ENCODE measurements at regions not wholly inside any gene's neighbourhood (a gene's known extent, or its start where the extent isn't known, plus 50 kb on each side); places are given as distances from the start of the nearest gene placed in this dataset.

GRCh38 chr2:138319616-138320015 lies 182.0 kb upstream of the SPOPL start:
- no peak for DNase-seq
- no peak overlapping the region for H3K4me3 ChIP-seq
- H3K36me3 ChIP-seq, result no peaks in the 10 kb centered on the region
- H3K9me3 ChIP-seq, result no peaks in the 10 kb centered on the region
- H3K4me1 ChIP-seq, result no peaks in the 10 kb centered on the region
- H3K27ac ChIP-seq, result no peak overlapping the region
- TF ChIP-seq POLR2A (IDR thresholded peaks at IDR 0.05) (no peak), CTCF (IDR thresholded peaks at IDR 0.05) (no peak)
- no peaks in the 10 kb centered on the region for H3K27me3 ChIP-seq

- Histone ChIP-seq H3K27me3 (no peaks in the 10 kb centered on the region), H3K4me1 (no peaks in the 10 kb centered on the region), H3K27ac (no peak overlapping the region), H3K36me3 (no peaks in the 10 kb centered on the region), H3K9me3 (no peaks in the 10 kb centered on the region), H3K4me3 (no peak overlapping the region)
- no peak for DNase-seq
- TF ChIP-seq POLR2A (IDR thresholded peaks at IDR 0.05), result no peak
- no peak for TF ChIP-seq CTCF (IDR thresholded peaks at IDR 0.05)
Observed at GRCh38 chr2:138321458-138321857, 180.1 kb upstream of the SPOPL start.

- DNase-seq, result no peak
- H3K36me3 ChIP-seq, result no peaks in the 10 kb centered on the region
- H3K4me1 ChIP-seq, result no peaks in the 10 kb centered on the region
- H3K27ac ChIP-seq, result no peak overlapping the region
- H3K27me3 ChIP-seq, result no peaks in the 10 kb centered on the region
- no peak overlapping the region for H3K4me3 ChIP-seq
- TF ChIP-seq CTCF (IDR thresholded peaks at IDR 0.05) (no peak), POLR2A (IDR thresholded peaks at IDR 0.05) (no peak)
- H3K9me3 ChIP-seq, result no peaks in the 10 kb centered on the region
Observed at GRCh38 chr2:138323382-138324067, 178.0 kb upstream of the SPOPL start.

- no peaks in the 10 kb centered on the region for H3K27me3 ChIP-seq
- H3K36me3 ChIP-seq, result no peaks in the 10 kb centered on the region
- TF ChIP-seq CTCF (IDR thresholded peaks at IDR 0.05), result no peak
- H3K4me1 ChIP-seq, result no peaks in the 10 kb centered on the region
- DNase-seq, result no peak
- no peak overlapping the region for H3K4me3 ChIP-seq
- H3K27ac ChIP-seq, result no peak overlapping the region
- H3K9me3 ChIP-seq, result no peaks in the 10 kb centered on the region
Observed at GRCh38 chr2:138324068-138324771, 177.3 kb upstream of the SPOPL start.

GRCh38 chr2:138327967-138328366 lies 173.6 kb upstream of the SPOPL start:
- no peak for DNase-seq
- H3K27me3 ChIP-seq, result no peaks in the 10 kb centered on the region
- H3K4me1 ChIP-seq, result no peaks in the 10 kb centered on the region
- H3K4me3 ChIP-seq, result no peak overlapping the region
- no peak overlapping the region for H3K27ac ChIP-seq
- TF ChIP-seq POLR2A (IDR thresholded peaks at IDR 0.05), result no peak
- TF ChIP-seq CTCF (IDR thresholded peaks at IDR 0.05), result no peak
- no peaks in the 10 kb centered on the region for H3K36me3 ChIP-seq
- no peaks in the 10 kb centered on the region for H3K9me3 ChIP-seq

Measured in Peyer's patch (tissue), 4 donors.